ENCODE measurements at regions not wholly inside any gene's neighbourhood (a gene's known extent, or its start where the extent isn't known, plus 50 kb on each side); places are given as distances from the start of the nearest gene placed in this dataset.

DNA sequence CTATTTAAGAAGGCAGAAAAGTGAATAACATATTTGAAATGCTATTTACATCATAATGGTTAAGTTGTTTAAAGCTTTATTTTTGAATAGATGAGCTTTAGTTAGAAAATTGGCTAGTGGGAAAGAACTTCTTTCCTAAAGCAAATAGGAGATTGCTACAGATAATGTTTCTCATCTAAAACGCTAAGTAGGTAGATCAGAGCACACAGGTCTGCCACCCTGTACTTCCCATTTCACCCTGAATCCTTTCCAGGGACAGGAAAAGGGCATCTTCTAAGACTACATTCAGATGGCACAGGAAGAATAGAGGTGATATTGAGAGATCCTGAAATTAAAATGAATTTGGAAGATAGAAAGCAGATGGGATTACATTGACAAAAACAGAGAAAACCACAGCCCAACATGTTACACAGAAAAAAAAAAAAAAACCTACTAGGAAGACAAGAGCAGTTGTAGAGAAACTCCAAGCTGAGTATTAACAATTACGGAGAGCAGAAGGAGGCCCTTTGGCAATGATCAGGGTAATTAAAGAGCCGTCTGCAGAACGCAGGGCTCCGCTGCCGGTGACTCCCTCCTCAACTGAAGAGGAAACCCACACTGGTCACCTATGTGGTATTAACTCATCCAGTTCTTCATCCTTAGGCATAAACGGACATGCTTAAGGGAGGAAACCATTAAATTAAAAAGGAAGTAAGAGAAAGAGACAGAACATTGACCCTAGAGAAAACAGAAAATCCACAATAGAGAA, 53.6 kb upstream of the MAP10 start (continued):
- TF ChIP-seq, protein P1, sequence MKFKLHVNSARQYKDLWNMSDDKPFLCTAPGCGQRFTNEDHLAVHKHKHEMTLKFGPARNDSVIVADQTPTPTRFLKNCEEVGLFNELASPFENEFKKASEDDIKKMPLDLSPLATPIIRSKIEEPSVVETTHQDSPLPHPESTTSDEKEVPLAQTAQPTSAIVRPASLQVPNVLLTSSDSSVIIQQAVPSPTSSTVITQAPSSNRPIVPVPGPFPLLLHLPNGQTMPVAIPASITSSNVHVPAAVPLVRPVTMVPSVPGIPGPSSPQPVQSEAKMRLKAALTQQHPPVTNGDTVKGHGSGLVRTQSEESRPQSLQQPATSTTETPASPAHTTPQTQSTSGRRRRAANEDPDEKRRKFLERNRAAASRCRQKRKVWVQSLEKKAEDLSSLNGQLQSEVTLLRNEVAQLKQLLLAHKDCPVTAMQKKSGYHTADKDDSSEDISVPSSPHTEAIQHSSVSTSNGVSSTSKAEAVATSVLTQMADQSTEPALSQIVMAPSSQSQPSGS (IDR thresholded peaks at IDR 0.05; ENCODE audit: low read length), result no peak
- TF ChIP-seq USF2 (IDR thresholded peaks at IDR 0.05; ENCODE audit: low read length) (no peak), BRCA1 (IDR thresholded peaks at IDR 0.05; ENCODE audit: low read depth, low read length) (no peak), TAF1 (IDR thresholded peaks at IDR 0.05; ENCODE audit: low read depth, low read length) (no peak), RAD21 (IDR thresholded peaks at IDR 0.05 in 1 of 2, conservative IDR thresholded peaks at IDR 0.05 in 1 of 2; ENCODE audit: low read depth in 2 of 2, low read length in 2 of 2) (no peak), CBX8 (IDR thresholded peaks at IDR 0.05; ENCODE audit: borderline replicate concordance, low read depth, low read length) (no peak), PHF8 (conservative IDR thresholded peaks at IDR 0.05; ENCODE audit: low read depth, low read length) (no peak)

All from H1 (cell line).